Psoas muscle (tissue), 7 donors: ENCODE measurements at regions not wholly inside any gene's neighbourhood (a gene's known extent, or its start where the extent isn't known, plus 50 kb on each side); places are given as distances from the start of the nearest gene placed in this dataset.

Experiments
- ATAC-seq, 4 donors: fragments of 200-7000 bp; cut with Tn5 transposase; one replicate each; pipeline ENCODE4 v1.9.1; 2020; ENCODE audit warnings: moderate library complexity in 3 of 4, mild to moderate bottlenecking in 2 of 4
- DNase-seq, 2 donors: peaks; one replicate each; pipeline ENCODE4 v3.0.0-alpha.2; 2020
- H3K27ac ChIP-seq: fragments of 200-600 bp; one replicate; pipeline ENCODE4 v1.8.0; 2022
- H3K27me3 ChIP-seq, 3 donors: fragments of 200-600 bp in 1 of 3; one replicate each; pipeline versions ENCODE4 v1.6.1 to v1.8.0; 2013 to 2022; ENCODE audit warnings: low read length in 2 of 3, mild to moderate bottlenecking in 2 of 3, moderate library complexity in 1 of 3; ENCODE audit not compliant: insufficient read depth in 3 of 3
- H3K36me3 ChIP-seq, 2 donors: fragments of 200-600 bp in 1 of 2; one replicate each; pipeline versions ENCODE4 v1.6.1 to v1.8.0; 2013 to 2022; ENCODE audit warnings: low read depth in 1 of 2, mild to moderate bottlenecking in 1 of 2, moderate library complexity in 1 of 2; ENCODE audit not compliant: insufficient read depth in 1 of 2
- H3K4me1 ChIP-seq: fragments of 200-600 bp; one replicate; pipeline ENCODE4 v1.8.0; 2022
- H3K4me3 ChIP-seq: fragments of 200-600 bp; one replicate; pipeline ENCODE4 v1.8.0; 2022; ENCODE audit warnings: mild to moderate bottlenecking
- H3K9me3 ChIP-seq: fragments of 200-600 bp; one replicate; pipeline ENCODE4 v1.8.0; 2022
- CTCF ChIP-seq: fragments of 200-600 bp; IDR thresholded peaks from one replicate; pipeline ENCODE4 v1.8.0; 2022; ENCODE audit warnings: antibody characterized with exemption
- WGBS, 3 donors: extraction: QIAGEN DNeasy Blood & Tissue Kit; methylation state at CpG; one replicate each; pipeline versions ENCODE4 v1.1.6 to v1.1.7; 2013; 5-methylcytosine and 5-hydroxymethylcytosine counted together
- intact Hi-C, 2 donors: fragments of 100-400 bp; cut with DNase I; formaldehyde crosslinking; loops; one replicate each; pipeline versions ENCODE4 v1.11.0 to v1.14.2; 2022
- donor health status: healthy with polysubstance abuse.
- donor health status: DM: no; HTN: no; CAD: no; lungs with moderate emphysema.
- donor health status: Bipolar disorder and iron deficiency.
- donor health status: healthy.
- donor health status: DM: yes; HTN: yes; CAD: no.
- donor health status: DM: no; HTN: no; CAD: no.
- donor health status: DM: yes; HTN: yes; CAD: no.

- Histone ChIP-seq H3K9me3 (no peaks in the 10 kb centered on the region), H3K4me3 (no peak overlapping the region), H3K27ac (no peak overlapping the region), H3K4me1 (no peaks in the 10 kb centered on the region), H3K27me3 (peaks cover 0 to 1% (median 0%) of the 10 kb centered on the region in 3 donors), H3K36me3 (no peaks in the 10 kb centered on the region)
- intact Hi-C loops, result no loop called here
- no peak for TF ChIP-seq CTCF
- ATAC-seq (no peak), DNase-seq (no peak)
- WGBS, 3 donors, result 36 to 56% (median 53%) methylated on average over 1 of the region's 1 CpG
These were observed 81.3 kb upstream of the TMTC4 start for GRCh38 chr13:100755891-100756290.

- Histone ChIP-seq H3K4me1 (no peaks in the 10 kb centered on the region), H3K27me3 (peaks cover 0 to 6% (median 0%) of the 10 kb centered on the region in 3 donors), H3K27ac (no peak overlapping the region), H3K9me3 (no peaks in the 10 kb centered on the region), H3K4me3 (no peak overlapping the region), H3K36me3 (no peaks in the 10 kb centered on the region)
- no peak for ATAC-seq
- intact Hi-C loops, result no loop called here
- no peak for TF ChIP-seq CTCF
- DNase-seq, result no peak
- 82 to 85% (median 85%) methylated on average over 5 of the region's 5 CpGs for WGBS, 3 donors
These were observed 79.9 kb upstream of the TMTC4 start for GRCh38 chr13:100754459-100754858.

GRCh38 chr13:100753376-100753775 lies 78.8 kb upstream of the TMTC4 start:
- H3K36me3 ChIP-seq, result no peaks in the 10 kb centered on the region
- no peaks in the 10 kb centered on the region for H3K4me1 ChIP-seq
- no peak overlapping the region for H3K27ac ChIP-seq
- intact Hi-C loops, result no loop called here
- TF ChIP-seq CTCF, result no peak
- ATAC-seq (no peak), DNase-seq (no peak)
- peaks cover 0 to 6% (median 0%) of the 10 kb centered on the region in 3 donors for H3K27me3 ChIP-seq
- H3K4me3 ChIP-seq, result no peak overlapping the region
- WGBS, 3 donors, result 70 to 77% (median 73%) methylated on average over 4 of the region's 4 CpGs
- no peaks in the 10 kb centered on the region for H3K9me3 ChIP-seq

GRCh38 chr13:100751826-100752225 lies 77.2 kb upstream of the TMTC4 start:
- ATAC-seq, result no peak
- H3K36me3 ChIP-seq, result no peaks in the 10 kb centered on the region
- H3K27ac ChIP-seq, result no peak overlapping the region
- no peak for DNase-seq
- no peaks in the 10 kb centered on the region for H3K4me1 ChIP-seq
- no peaks in the 10 kb centered on the region for H3K9me3 ChIP-seq
- 46 to 61% (median 53%) methylated on average over 13 of the region's 13 CpGs for WGBS, 3 donors
- TF ChIP-seq CTCF, result no peak
- peaks cover 0 to 6% (median 0%) of the 10 kb centered on the region in 3 donors for H3K27me3 ChIP-seq
- H3K4me3 ChIP-seq, result no peak overlapping the region
- intact Hi-C loops, result no loop called here

- no peaks in the 10 kb centered on the region for H3K9me3 ChIP-seq
- 82 to 86% (median 83%) methylated on average over 6 of the region's 6 CpGs for WGBS, 3 donors
- no peaks in the 10 kb centered on the region for H3K4me1 ChIP-seq
- intact Hi-C loops, result no loop called here
- ATAC-seq (no peak), DNase-seq (no peak)
- peaks cover 0 to 6% (median 0%) of the 10 kb centered on the region in 3 donors for H3K27me3 ChIP-seq
- H3K27ac ChIP-seq, result no peak overlapping the region
- H3K36me3 ChIP-seq, result no peaks in the 10 kb centered on the region
- TF ChIP-seq CTCF, result no peak
- no peak overlapping the region for H3K4me3 ChIP-seq
These were observed 72.5 kb upstream of the TMTC4 start for GRCh38 chr13:100746953-100747683.
